22Rv1 (cell line): ENCODE measurements at regions not wholly inside any gene's neighbourhood (a gene's known extent, or its start where the extent isn't known, plus 50 kb on each side); places are given as distances from the start of the nearest gene placed in this dataset.

Experiments used
- CTCF ChIP-seq: fragments of 450-650 bp; IDR thresholded peaks from 2 replicates; pipeline ENCODE4 v1.5.1; 2017; ENCODE audit warnings: mild to moderate bottlenecking
- ZFX ChIP-seq: fragments of 450-650 bp; IDR thresholded peaks from 2 replicates; pipeline ENCODE4 v1.6.1; 2017; ENCODE audit warnings: antibody characterized with exemption, borderline replicate concordance

- TF ChIP-seq CTCF (peak; percentile 61), ZFX (no peak)
Observed at GRCh38 chr2:136378712-136379595, 261.0 kb upstream of the CXCR4 start.
